GM12874 (cell line): ENCODE measurements at regions not wholly inside any gene's neighbourhood (a gene's known extent, or its start where the extent isn't known, plus 50 kb on each side); places are given as distances from the start of the nearest gene placed in this dataset.

Experiments used
- TF ChIP-seq, protein P1 (sequence below): IDR thresholded peaks from 2 replicates; pipeline ENCODE4 v1.5.1; 2011; ENCODE audit warnings: low read depth, mild to moderate bottlenecking, control low read depth, low read length, moderate library complexity; ENCODE audit not compliant: insufficient read depth

DNA sequence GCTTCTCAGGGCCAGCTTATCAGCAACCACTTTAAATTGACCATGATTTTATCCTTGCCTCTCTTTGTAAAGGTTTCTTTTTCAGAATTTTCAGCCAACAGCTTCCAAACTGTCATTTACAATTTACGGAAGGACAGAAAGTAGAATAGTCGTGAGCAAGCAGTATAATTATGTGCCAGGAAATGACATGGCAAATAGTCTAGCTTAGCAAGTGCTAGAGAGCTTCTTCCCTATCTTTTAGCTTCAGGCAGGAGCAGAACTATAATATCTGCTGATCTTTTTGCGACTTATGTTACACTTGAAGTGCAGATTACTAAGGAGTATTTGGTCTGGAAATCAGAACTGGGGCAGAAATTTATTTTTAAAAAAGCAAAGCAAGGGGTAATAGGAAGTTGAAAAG, 123.0 kb upstream of the AP1S2 start:
- TF ChIP-seq, protein P1, sequence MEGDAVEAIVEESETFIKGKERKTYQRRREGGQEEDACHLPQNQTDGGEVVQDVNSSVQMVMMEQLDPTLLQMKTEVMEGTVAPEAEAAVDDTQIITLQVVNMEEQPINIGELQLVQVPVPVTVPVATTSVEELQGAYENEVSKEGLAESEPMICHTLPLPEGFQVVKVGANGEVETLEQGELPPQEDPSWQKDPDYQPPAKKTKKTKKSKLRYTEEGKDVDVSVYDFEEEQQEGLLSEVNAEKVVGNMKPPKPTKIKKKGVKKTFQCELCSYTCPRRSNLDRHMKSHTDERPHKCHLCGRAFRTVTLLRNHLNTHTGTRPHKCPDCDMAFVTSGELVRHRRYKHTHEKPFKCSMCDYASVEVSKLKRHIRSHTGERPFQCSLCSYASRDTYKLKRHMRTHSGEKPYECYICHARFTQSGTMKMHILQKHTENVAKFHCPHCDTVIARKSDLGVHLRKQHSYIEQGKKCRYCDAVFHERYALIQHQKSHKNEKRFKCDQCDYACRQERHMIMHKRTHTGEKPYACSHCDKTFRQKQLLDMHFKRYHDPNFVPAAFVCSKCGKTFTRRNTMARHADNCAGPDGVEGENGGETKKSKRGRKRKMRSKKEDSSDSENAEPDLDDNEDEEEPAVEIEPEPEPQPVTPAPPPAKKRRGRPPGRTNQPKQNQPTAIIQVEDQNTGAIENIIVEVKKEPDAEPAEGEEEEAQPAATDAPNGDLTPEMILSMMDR: no peak

DNA sequence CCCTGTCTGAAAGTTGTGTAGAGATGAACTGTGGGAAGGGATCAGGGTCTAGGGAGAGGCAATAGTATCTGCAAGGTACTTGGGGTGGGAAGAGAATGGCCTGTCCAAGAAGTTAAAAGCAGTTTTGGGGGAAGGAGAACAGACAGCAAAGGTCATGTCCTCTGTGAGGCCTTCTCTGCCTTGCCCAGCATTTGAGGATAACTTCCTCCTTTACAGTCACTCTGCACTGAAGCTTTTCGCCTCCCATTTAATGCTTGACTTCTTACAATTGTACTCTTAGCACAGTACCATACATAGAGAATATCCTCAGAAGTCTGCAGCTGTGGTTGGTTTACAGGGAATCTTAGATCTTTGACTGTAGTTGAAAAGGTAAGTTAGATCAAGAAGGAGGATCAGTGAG, 121.8 kb upstream of the AP1S2 start:
- TF ChIP-seq, protein P1: no peak

DNA sequence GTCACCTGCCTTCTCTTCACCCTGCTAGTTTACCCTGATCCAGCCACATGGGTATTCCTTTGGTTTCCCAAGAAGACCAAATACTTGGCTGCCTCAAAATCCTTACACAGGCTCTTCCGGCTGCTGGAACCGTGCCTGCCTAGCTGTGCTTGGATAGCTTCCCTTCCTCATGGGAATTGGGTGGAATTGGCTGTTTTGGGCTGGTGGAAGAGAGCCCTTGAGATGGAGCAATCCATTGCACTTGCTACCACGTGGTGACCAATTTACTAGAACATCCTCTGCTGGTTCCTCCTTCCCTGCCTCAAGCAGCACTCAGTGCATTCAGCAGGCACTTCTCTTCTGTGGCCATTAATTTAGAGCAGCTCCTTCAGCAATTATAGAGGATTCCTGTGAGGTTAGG, 119.3 kb upstream of the AP1S2 start:
- TF ChIP-seq, protein P1: no peak

DNA sequence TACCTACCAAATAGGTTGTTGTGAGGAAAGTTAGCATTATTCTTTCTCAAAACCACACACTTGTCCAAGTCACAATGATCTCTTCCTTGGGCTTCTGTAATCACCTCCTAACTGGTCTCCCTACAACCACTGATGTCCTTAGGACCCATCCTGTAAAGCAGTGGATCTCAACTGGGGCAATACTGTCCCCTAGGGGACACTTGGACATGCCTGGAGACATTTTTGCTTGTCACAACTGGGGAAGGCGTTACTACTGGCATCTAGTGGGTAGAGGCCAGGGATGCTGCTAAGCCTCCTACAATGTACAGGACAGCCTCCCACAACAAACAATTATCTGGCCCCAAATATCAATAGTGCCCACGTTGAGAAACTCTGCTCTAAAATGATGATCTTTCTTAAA, 118.7 kb upstream of the AP1S2 start:
- TF ChIP-seq, protein P1: peak; percentile 48

DNA sequence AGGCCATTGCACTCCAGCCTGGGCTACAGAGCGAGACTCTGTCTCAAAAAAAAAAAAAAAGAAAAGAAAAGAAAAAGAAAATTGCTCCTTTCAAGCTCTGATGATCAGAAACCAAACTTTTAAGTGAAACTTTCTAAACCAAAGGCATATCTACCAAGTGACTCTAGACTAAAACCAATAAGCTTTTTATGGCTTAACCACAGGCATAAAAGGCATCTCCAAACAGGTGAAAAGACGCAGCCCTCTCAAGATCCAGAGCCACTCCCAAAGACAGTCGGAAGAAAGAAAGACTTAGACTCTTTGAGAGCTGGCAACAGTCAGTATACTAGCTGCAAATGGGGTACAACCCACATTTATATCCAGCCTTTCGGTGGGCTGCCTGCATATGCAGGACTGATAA, 117.1 kb upstream of the AP1S2 start:
- TF ChIP-seq, protein P1: no peak

DNA sequence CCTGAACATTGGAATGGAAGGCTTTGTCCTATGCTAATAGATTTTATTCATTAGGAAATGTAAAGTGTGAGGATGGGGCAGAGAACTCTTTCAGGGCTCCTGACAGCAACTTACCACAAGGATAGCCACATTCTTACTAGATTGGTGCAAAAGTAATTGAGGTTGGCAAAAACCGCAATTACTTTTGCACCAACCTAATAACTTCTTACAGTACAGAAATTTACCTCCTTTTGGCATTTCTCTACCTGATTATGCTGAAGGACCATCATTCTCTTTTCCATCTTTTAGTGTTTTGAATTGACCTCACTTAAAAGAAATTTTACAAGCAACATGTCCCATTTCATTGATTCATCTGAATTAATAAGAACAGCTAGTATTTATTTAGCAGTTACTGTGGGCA, 109.2 kb upstream of the AP1S2 start:
- TF ChIP-seq, protein P1: no peak

DNA sequence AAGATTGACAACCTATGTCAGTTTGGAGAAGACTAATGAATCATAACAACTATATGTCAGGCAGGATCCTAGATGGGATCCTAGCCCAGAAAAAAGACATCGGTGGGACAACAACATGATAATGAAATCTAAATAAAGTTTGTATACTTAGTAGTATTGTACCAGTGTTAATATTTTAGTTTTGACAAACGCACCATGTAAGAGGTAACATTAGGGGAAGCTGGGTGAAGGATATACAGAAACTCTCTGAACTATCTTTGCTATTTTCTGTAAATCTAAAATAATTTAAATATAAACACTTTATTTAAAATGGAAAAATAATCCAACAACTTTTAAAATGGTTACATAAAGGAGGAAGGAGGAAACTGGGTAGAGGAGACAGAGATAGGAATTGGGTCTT, 105.6 kb upstream of the AP1S2 start:
- TF ChIP-seq, protein P1: no peak

DNA sequence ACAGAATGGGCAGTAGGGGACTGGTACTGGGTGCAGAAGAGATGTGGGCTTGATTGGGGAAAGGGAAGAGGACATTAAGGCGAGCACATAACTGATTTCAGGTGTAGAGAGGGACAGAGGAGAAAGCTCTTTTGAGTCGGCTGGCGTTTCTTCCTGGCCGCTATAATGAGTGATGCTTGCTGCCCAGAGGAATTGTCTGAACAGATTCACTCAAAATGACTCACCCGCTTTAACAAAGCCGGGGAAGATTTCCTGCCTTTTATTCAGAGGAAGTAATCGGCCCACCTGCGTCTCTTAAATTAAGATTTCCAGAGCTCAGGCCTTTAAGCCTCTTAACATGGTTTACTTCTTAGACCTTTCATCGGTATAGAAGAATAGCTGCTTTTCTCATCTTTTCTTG, 102.1 kb upstream of the AP1S2 start:
- TF ChIP-seq, protein P1: no peak
